Motor neuron (in vitro differentiated cells): ENCODE measurements at regions not wholly inside any gene's neighbourhood (a gene's known extent, or its start where the extent isn't known, plus 50 kb on each side); places are given as distances from the start of the nearest gene placed in this dataset.
A peak's percentile ranks its signal among the peaks of the same experiment; 100 is the strongest.

Experiments
- ATAC-seq, 8 experiments: fragments of 200-7000 bp; cut with Tn5 transposase; replicated peaks in 6 of 8; 2 replicates each; pipeline ENCODE4 v1.8.0; 2021; ENCODE audit warnings: mild to moderate bottlenecking in 8 of 8, moderate library complexity in 8 of 8
- H3K27ac ChIP-seq, 2 donors: fragments of 250-450 bp; sonication (Bioruptor Pico); 2 replicates each; pipeline ENCODE4 v1.9.0; 2021; ENCODE audit warnings: antibody characterized with exemption in 2 of 2, mild to moderate bottlenecking in 2 of 2, moderate library complexity in 1 of 2
- H3K4me1 ChIP-seq, 2 donors: fragments of 250-450 bp; sonication (Bioruptor Pico); replicated peaks in 1 of 2; 2 replicates each; pipeline ENCODE4 v1.6.1; 2021; ENCODE audit warnings: antibody characterized with exemption in 2 of 2, mild to moderate bottlenecking in 2 of 2, moderate library complexity in 1 of 2
- H3K4me3 ChIP-seq, 5 donors: fragments of 250-450 bp; sonication (Bioruptor Pico); 2 replicates each; pipeline ENCODE4 v1.9.0; 2021; ENCODE audit warnings: antibody characterized with exemption in 5 of 5, mild to moderate bottlenecking in 5 of 5, moderate library complexity in 4 of 5
- WGBS, 10 experiments: fragments of 450-650 bp; shearing (Covaris generic); methylation state at CpG; one replicate each; pipeline ENCODE4 v1.0.0; 2022; 5-methylcytosine and 5-hydroxymethylcytosine counted together
- in situ Hi-C, 9 experiments: fragments of 400-800 bp; cut with MboI; loops; one replicate each; pipeline ENCODE4 v1.15.0; 2021; ENCODE audit warnings: low sequenced_read_pairs in 9 of 9, low pct_unique_long_range_greater_than_20kb in 2 of 9; ENCODE audit not compliant: unreplicated experiment in 9 of 9

DNA sequence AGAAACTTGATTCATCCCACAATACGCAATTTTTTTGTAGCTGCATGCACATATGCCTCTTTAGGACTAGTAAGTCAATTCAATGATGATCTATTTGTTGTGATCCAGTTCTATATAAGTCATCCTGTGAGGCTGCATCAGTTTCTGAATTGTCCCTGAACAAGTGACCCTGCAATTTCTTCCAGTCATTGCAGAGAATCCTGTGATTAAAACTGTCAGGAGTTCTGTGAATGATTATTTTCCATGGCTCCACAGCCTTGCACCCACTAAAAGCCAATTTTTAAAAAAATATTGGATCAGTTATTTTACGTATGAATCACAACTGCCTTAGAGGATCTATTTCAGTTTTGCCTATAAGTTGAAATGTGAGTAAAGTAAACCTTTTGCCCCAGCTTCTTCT is 1585.0 kb upstream of the ACVR2A start:
- in situ Hi-C loops: no loop called here
- H3K27ac ChIP-seq: no peak overlapping the region
- WGBS, 10 experiments: 14 to 100% (median 82%) methylated on average over 1 to 2 of the region's 2 CpGs

GRCh38 chr2:146258071-146258470 is 1586.8 kb upstream of the ACVR2A start:
- Histone ChIP-seq H3K4me3 (no peak overlapping the region), H3K4me1 (peaks cover 0 to 6% of the 10 kb centered on the region in 2 donors), H3K27ac (no peak overlapping the region)
- 0 to 92% (median 71%) methylated on average over 2 to 6 of the region's 6 CpGs for WGBS, 10 experiments
- ATAC-seq: peak in 1 of 8 experiments; percentile 53
- in situ Hi-C loops: no loop called here

More for the DNA sequence above, 1585.0 kb upstream of the ACVR2A start:
- peak in 3 of 8 experiments; percentile 28 to 74 (median 67) for ATAC-seq
- H3K4me3 ChIP-seq: no peak overlapping the region
- H3K4me1 ChIP-seq: peaks cover 0 to 10% of the 10 kb centered on the region in 2 donors

DNA sequence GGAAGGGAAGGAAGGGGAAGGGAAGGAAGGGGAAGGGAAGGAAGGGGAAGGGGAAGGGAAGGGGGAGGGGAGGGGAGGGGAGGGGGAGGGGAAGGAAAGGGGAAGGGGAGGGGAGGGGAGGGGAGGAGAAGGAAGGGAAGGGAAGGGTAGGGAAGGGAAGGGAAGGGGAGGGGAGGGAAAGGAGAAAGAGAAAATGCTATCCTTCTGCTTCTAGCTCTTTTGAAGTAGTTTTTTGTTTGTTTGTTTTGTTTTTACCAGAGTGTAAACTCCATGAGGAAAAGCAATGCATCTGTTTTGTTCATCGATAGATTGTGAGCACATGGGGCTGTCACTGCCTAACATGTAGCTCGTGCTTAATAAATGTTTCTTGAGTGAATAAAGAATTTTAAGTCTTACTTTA is 1592.7 kb upstream of the ACVR2A start:
- no peak for ATAC-seq
- Histone ChIP-seq H3K4me3 (no peak overlapping the region), H3K4me1 (no peaks in the 10 kb centered on the region), H3K27ac (no peak overlapping the region)
- WGBS, 10 experiments: 40 to 100% (median 94%) methylated on average over 1 to 2 of the region's 2 CpGs; no CpG with 5 or more reads in 3 of the 10 experiments
- in situ Hi-C loops: no loop called here

- 0 to 69% (median 36%) methylated on average over 1 to 3 of the region's 3 CpGs for WGBS, 10 experiments
- H3K4me1 ChIP-seq: peaks cover 0 to 1% of the 10 kb centered on the region in 2 donors
- in situ Hi-C loops: no loop called here
Observed at GRCh38 chr2:146251328-146251727, 1593.5 kb upstream of the ACVR2A start.

GRCh38 chr2:146246736-146247523 is 1597.9 kb upstream of the ACVR2A start:
- in situ Hi-C loops: no loop called here
- peak in 6 of 8 experiments; percentile 24 to 93 (median 54) for ATAC-seq
- H3K27ac ChIP-seq: no peak overlapping the region
- H3K4me1 ChIP-seq: peaks cover 0 to 13% of the 10 kb centered on the region in 2 donors
- WGBS, 10 experiments: 0 to 20% (median 0%) methylated on average over 1 of the region's 1 CpG; no CpG with 5 or more reads in 1 of the 10 experiments
- H3K4me3 ChIP-seq: no peak overlapping the region

More at GRCh38 chr2:146251328-146251727, 1593.5 kb upstream of the ACVR2A start:
- Histone ChIP-seq H3K4me3 (no peak overlapping the region), H3K27ac (no peak overlapping the region)
- peak in 2 of 8 experiments; percentile 48 to 69 for ATAC-seq

- Histone ChIP-seq H3K4me1 (peaks cover 0 to 13% of the 10 kb centered on the region in 2 donors), H3K4me3 (no peak overlapping the region), H3K27ac (no peak overlapping the region)
- ATAC-seq: peak; percentile 37 to 94 (median 81)
- in situ Hi-C loops: no loop called here
- WGBS, 10 experiments: 15 to 49% (median 33%) methylated on average over 1 to 3 of the region's 3 CpGs; no CpG with 5 or more reads in 3 of the 10 experiments
Observed at GRCh38 chr2:146246002-146246735, 1598.7 kb upstream of the ACVR2A start.

GRCh38 chr2:146244830-146245229 is 1600.0 kb upstream of the ACVR2A start:
- 80 to 100% (median 90%) methylated on average over 1 to 2 of the region's 2 CpGs; no CpG with 5 or more reads in 1 of the 10 experiments for WGBS, 10 experiments
- ATAC-seq: no peak
- H3K4me3 ChIP-seq: no peak overlapping the region
- H3K4me1 ChIP-seq: peaks cover 0 to 14% of the 10 kb centered on the region in 2 donors
- in situ Hi-C loops: no loop called here
- no peak overlapping the region for H3K27ac ChIP-seq

- peaks cover 0 to 20% of the 10 kb centered on the region in 2 donors for H3K4me1 ChIP-seq
- H3K4me3 ChIP-seq: no peak overlapping the region
- no peak for ATAC-seq
- 12 to 78% (median 45%) methylated on average over 1 to 2 of the region's 2 CpGs; no CpG with 5 or more reads in 2 of the 10 experiments for WGBS, 10 experiments
- H3K27ac ChIP-seq: no peak overlapping the region
- in situ Hi-C loops: no loop called here
Observed at GRCh38 chr2:146244131-146244530, 1600.7 kb upstream of the ACVR2A start.

- peaks cover 0 to 28% of the 10 kb centered on the region in 2 donors for H3K4me1 ChIP-seq
- no peak for ATAC-seq
- H3K4me3 ChIP-seq: no peak overlapping the region
- 14 to 89% (median 72%) methylated on average over 1 of the region's 1 CpG; no CpG with 5 or more reads in 2 of the 10 experiments for WGBS, 10 experiments
- in situ Hi-C loops: no loop called here
- H3K27ac ChIP-seq: no peak overlapping the region
Observed at GRCh38 chr2:146241023-146241422, 1603.8 kb upstream of the ACVR2A start.

- peak in 3 of 8 experiments; percentile 92 to 97 (median 95) for ATAC-seq
- in situ Hi-C loops: no loop called here
- Histone ChIP-seq H3K4me3 (no peak overlapping the region), H3K27ac (no peak overlapping the region), H3K4me1 (peaks cover 0 to 28% of the 10 kb centered on the region in 2 donors)
- WGBS, 10 experiments: 0 to 100% (median 75%) methylated on average over 1 to 2 of the region's 2 CpGs; no CpG with 5 or more reads in 2 of the 10 experiments
Observed at GRCh38 chr2:146240391-146240790, 1604.4 kb upstream of the ACVR2A start.

DNA sequence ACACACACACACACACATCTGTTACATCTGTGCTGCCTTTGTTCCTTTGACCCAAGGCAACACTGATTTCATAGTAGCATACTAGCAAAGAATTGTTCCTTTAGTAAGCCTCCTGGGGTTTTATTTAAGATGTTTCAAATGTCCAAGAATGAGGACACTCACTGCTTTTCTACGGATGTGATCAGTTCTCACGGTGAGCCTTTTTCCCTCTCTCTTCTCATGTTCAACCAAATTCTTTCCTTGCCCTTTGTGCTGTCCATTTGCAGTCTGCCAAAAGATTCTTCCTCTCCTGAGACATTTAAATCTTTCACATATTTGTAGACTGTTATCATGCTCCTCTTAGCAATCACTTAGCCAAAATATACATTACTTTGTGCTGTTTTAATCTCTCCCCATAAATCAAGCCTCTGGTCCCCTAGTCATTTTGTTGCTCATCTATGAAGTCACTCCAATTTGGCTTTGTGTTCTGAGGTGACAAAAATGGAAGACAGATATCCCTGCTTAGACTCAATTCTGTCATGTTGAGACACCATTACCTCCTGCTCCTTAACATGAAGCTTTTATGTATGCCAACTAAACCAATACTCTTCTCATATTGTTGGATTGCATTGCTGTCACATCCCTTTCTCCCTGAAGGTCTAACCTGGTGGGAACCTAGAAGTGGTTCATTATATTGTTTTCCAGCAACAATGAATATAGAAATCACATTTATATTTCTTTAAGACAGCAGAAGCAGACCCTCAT is 1605.3 kb upstream of the ACVR2A start:
- ATAC-seq: peak in 3 of 8 experiments; percentile 27 to 65 (median 56)
- Histone ChIP-seq H3K27ac (no peak overlapping the region), H3K4me1 (peaks cover 0 to 25% of the 10 kb centered on the region in 2 donors), H3K4me3 (no peak overlapping the region)
- in situ Hi-C loops: no loop called here
- 17 to 86% (median 67%) methylated on average over 1 to 2 of the region's 2 CpGs; no CpG with 5 or more reads in 2 of the 10 experiments for WGBS, 10 experiments

DNA sequence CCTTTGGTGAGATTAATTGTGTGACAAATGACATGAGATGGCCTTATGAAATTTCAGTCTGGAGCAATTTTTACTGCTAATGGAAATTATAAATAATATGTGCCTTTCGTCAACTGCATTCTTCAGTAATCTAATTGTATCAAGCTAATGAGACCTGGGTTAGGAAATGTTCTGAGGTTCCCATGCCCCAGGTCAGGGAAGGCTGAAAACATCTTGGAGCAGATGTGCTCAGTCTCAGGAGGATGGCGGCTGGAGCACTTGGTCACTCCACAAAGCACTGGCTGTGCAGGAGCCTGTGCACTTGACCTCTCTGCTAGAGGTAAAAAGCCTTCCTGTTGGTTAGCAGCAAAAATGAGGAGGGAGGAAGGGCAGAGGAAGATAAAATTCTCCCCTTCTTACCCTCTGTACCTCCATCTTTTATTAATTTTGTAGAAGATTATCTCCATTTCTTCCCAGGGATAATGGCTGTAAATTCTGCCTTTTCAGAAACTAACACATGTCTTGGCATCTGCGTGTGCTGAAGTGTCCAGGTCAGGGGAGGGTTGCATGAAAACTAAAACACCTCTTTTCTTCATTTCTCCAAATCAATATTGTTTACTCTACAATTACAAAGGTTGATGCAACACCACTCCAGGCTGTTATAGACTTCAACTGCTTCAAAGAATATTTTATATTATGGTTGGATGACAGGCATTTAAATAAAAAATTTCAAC is 1606.4 kb upstream of the ACVR2A start:
- in situ Hi-C loops: no loop called here
- 78 to 100% (median 87%) methylated on average over 1 to 3 of the region's 3 CpGs; no CpG with 5 or more reads in 1 of the 10 experiments for WGBS, 10 experiments

More for the DNA sequence above, 1606.4 kb upstream of the ACVR2A start:
- H3K4me1 ChIP-seq: peaks cover 0 to 19% of the 10 kb centered on the region in 2 donors
- ATAC-seq: peak in 2 of 8 experiments; percentile 53 to 70
- H3K4me3 ChIP-seq: no peak overlapping the region
- no peak overlapping the region for H3K27ac ChIP-seq
